SK-N-MC (cell line): ENCODE measurements at regions not wholly inside any gene's neighbourhood (a gene's known extent, or its start where the extent isn't known, plus 50 kb on each side); places are given as distances from the start of the nearest gene placed in this dataset.

Source experiments
- EZH2 ChIP-seq: fragments of 200-600 bp; sonication (generic); IDR thresholded peaks from one replicate; pipeline ENCODE4 v1.6.1; 2017; ENCODE audit warnings: antibody characterized with exemption
- POLR2AphosphoS5 ChIP-seq: IDR thresholded peaks from 2 replicates; pipeline ENCODE4 v1.6.1; 2012; ENCODE audit warnings: mild to moderate bottlenecking, low read depth, low read length, borderline replicate concordance

- TF ChIP-seq POLR2AphosphoS5 (no peak), EZH2 (no peak)
Measured at GRCh38 chr6:111959766-111960165, 86.5 kb upstream of the FYN start.
